Neural progenitor cell (in vitro differentiated cells): ENCODE measurements at regions not wholly inside any gene's neighbourhood (a gene's known extent, or its start where the extent isn't known, plus 50 kb on each side); places are given as distances from the start of the nearest gene placed in this dataset.

Experiments used
- DNase-seq: peaks from one replicate; pipeline ENCODE4 v3.0.0-alpha.2; 2016; ENCODE audit warnings: low spot score
- H2AFZ ChIP-seq: fragments of 200-600 bp; sonication (generic); replicated peaks from 2 replicates; pipeline ENCODE4 v1.6.1; 2016; ENCODE audit warnings: antibody characterized with exemption
- H3F3A ChIP-seq: fragments of 200-600 bp; sonication (generic); 2 replicates; pipeline ENCODE4 v1.6.1; 2016; ENCODE audit warnings: antibody characterized with exemption, low read depth
- H3K27ac ChIP-seq: fragments of 200-600 bp; sonication (generic); 2 replicates; pipeline ENCODE4 v1.5.1; 2016; ENCODE audit warnings: mild to moderate bottlenecking
- H3K27me3 ChIP-seq: fragments of 200-600 bp; sonication (generic); 2 replicates; pipeline ENCODE4 v1.6.1; 2016; ENCODE audit warnings: mild to moderate bottlenecking, moderate library complexity
- H3K36me3 ChIP-seq: fragments of 200-600 bp; sonication (generic); 2 replicates; pipeline ENCODE4 v1.5.1; 2016
- H3K4me1 ChIP-seq: fragments of 200-600 bp; sonication (generic); 2 replicates; pipeline ENCODE4 v1.6.1; 2016; ENCODE audit warnings: mixed run types
- H3K4me2 ChIP-seq: fragments of 200-600 bp; sonication (generic); 2 replicates; pipeline ENCODE4 v1.6.1; 2016
- H3K4me3 ChIP-seq: fragments of 200-600 bp; sonication (generic); 2 replicates; pipeline ENCODE4 v1.5.1; 2016
- H3K79me2 ChIP-seq: fragments of 200-600 bp; sonication (generic); 2 replicates; pipeline ENCODE4 v1.6.1; 2016; ENCODE audit warnings: low read depth
- H3K9ac ChIP-seq: fragments of 200-600 bp; sonication (generic); 2 replicates; pipeline ENCODE4 v1.6.1; 2016
- H3K9me3 ChIP-seq: fragments of 200-600 bp; sonication (generic); 2 replicates; pipeline ENCODE4 v1.5.1; 2016; ENCODE audit warnings: low read depth
- H4K20me1 ChIP-seq: fragments of 200-600 bp; sonication (generic); 2 replicates; pipeline ENCODE4 v1.6.1; 2016; ENCODE audit warnings: low read depth
- H3K27ac Mint-ChIP-seq: 3 replicates; pipeline ENCODE4 v1.8.0; 2021; ENCODE audit warnings: mixed read lengths
- H3K27me3 Mint-ChIP-seq: 2 replicates; pipeline ENCODE4 v1.8.0; 2022; ENCODE audit warnings: low read depth, mild to moderate bottlenecking, inconsistent platforms, moderate library complexity, mixed read lengths; ENCODE audit not compliant: insufficient read depth
- H3K36me3 Mint-ChIP-seq: 3 replicates; pipeline ENCODE4 v1.8.0; 2021; ENCODE audit warnings: mixed read lengths
- H3K4me1 Mint-ChIP-seq: 3 replicates; pipeline ENCODE4 v1.8.0; 2021; ENCODE audit warnings: mixed read lengths
- H3K4me3 Mint-ChIP-seq: 3 replicates; pipeline ENCODE4 v1.8.0; 2021; ENCODE audit warnings: mild to moderate bottlenecking, moderate library complexity, mixed read lengths
- H3K9me3 Mint-ChIP-seq: 3 replicates; pipeline ENCODE4 v1.8.0; 2020; ENCODE audit warnings: mixed read lengths
- CTCF ChIP-seq: fragments of 200-600 bp; sonication (generic); IDR thresholded peaks from 2 replicates; pipeline ENCODE4 v1.5.1; 2017; ENCODE audit warnings: antibody characterized with exemption, mild to moderate bottlenecking
- EZH2 ChIP-seq: fragments of 200-600 bp; sonication (generic); IDR thresholded peaks from 2 replicates; pipeline ENCODE4 v1.6.1; 2017; ENCODE audit warnings: antibody characterized with exemption, mild to moderate bottlenecking, moderate library complexity
- EZH2phosphoT487 ChIP-seq: fragments of 200-600 bp; sonication (generic); IDR thresholded peaks from 2 replicates; pipeline ENCODE4 v1.6.1; 2017; ENCODE audit warnings: antibody characterized with exemption

GRCh38 chr22:48238284-48238915, 1476.0 kb downstream of the TBC1D22A start:
- Histone ChIP-seq H3K27me3 (no peaks in the 10 kb centered on the region), H3K4me3 (no peak overlapping the region), H3K9ac (no peak overlapping the region), H3K4me2 (peak overlapping the region; percentile 69), H3K79me2 (no peaks in the 10 kb centered on the region), H3K27ac (no peak overlapping the region), H3K4me1 (peaks cover 28% of the 10 kb centered on the region), H2AFZ (no peak overlapping the region), H3K36me3 (no peaks in the 10 kb centered on the region), H4K20me1 (peaks cover 19% of the 10 kb centered on the region), H3F3A (peaks cover 35% of the 10 kb centered on the region), H3K9me3 (peaks cover 6% of the 10 kb centered on the region)
- Mint-ChIP-seq H3K27ac (peak overlapping the region; percentile 86), H3K9me3 (peaks cover 20% of the 10 kb centered on the region), H3K27me3 (peaks cover 37% of the 10 kb centered on the region), H3K4me3 (peak overlapping the region; percentile 25), H3K36me3 (peaks cover 1% of the 10 kb centered on the region), H3K4me1 (peaks cover 48% of the 10 kb centered on the region)
- TF ChIP-seq CTCF (no peak), EZH2 (no peak)
- no peak for DNase-seq

GRCh38 chr22:48237466-48238283, 1475.2 kb downstream of the TBC1D22A start:
- peaks cover 35% of the 10 kb centered on the region for H3F3A ChIP-seq
- no peak overlapping the region for H3K9ac ChIP-seq
- no peaks in the 10 kb centered on the region for H3K27me3 ChIP-seq
- H3K36me3 Mint-ChIP-seq = peaks cover 1% of the 10 kb centered on the region
- peaks cover 28% of the 10 kb centered on the region for H3K4me1 ChIP-seq
- H3K9me3 Mint-ChIP-seq = peaks cover 19% of the 10 kb centered on the region
- H3K4me3 Mint-ChIP-seq = peak overlapping the region; percentile 36
- no peak overlapping the region for H3K27ac ChIP-seq
- no peaks in the 10 kb centered on the region for H3K79me2 ChIP-seq
- peaks cover 33% of the 10 kb centered on the region for H3K27me3 Mint-ChIP-seq
- no peak for DNase-seq
- no peak overlapping the region for H2AFZ ChIP-seq
- H3K36me3 ChIP-seq = no peaks in the 10 kb centered on the region
- no peak for TF ChIP-seq CTCF
- no peak for TF ChIP-seq EZH2
- TF ChIP-seq EZH2phosphoT487 = no peak
- H3K9me3 ChIP-seq = peaks cover 9% of the 10 kb centered on the region
- H4K20me1 ChIP-seq = peaks cover 19% of the 10 kb centered on the region
- H3K4me1 Mint-ChIP-seq = peaks cover 48% of the 10 kb centered on the region
- H3K4me3 ChIP-seq = no peak overlapping the region
- H3K4me2 ChIP-seq = no peak overlapping the region
- peak overlapping the region; percentile 39 for H3K27ac Mint-ChIP-seq

- H3K9me3 ChIP-seq = peaks cover 9% of the 10 kb centered on the region
- Mint-ChIP-seq H3K27ac (no peak overlapping the region), H3K4me3 (no peak overlapping the region), H3K9me3 (peaks cover 26% of the 10 kb centered on the region), H3K27me3 (peaks cover 31% of the 10 kb centered on the region), H3K4me1 (peaks cover 42% of the 10 kb centered on the region), H3K36me3 (no peaks in the 10 kb centered on the region)
- no peak overlapping the region for H3K27ac ChIP-seq
- H3K79me2 ChIP-seq = no peaks in the 10 kb centered on the region
- no peak overlapping the region for H3K4me2 ChIP-seq
- H3K4me1 ChIP-seq = peaks cover 27% of the 10 kb centered on the region
- H3K4me3 ChIP-seq = no peak overlapping the region
- H3K36me3 ChIP-seq = no peaks in the 10 kb centered on the region
- peaks cover 19% of the 10 kb centered on the region for H4K20me1 ChIP-seq
- no peaks in the 10 kb centered on the region for H3K27me3 ChIP-seq
- TF ChIP-seq CTCF = no peak
- no peak for TF ChIP-seq EZH2
- no peak for TF ChIP-seq EZH2phosphoT487
- no peak for DNase-seq
- H3F3A ChIP-seq = peaks cover 31% of the 10 kb centered on the region
- no peak overlapping the region for H3K9ac ChIP-seq
- no peak overlapping the region for H2AFZ ChIP-seq
These were observed 1473.8 kb downstream of the TBC1D22A start for GRCh38 chr22:48236261-48236660.
